GM12875 (cell line): ENCODE measurements at regions not wholly inside any gene's neighbourhood (a gene's known extent, or its start where the extent isn't known, plus 50 kb on each side); places are given as distances from the start of the nearest gene placed in this dataset.

Source experiments
- H3K4me3 ChIP-seq: one replicate; pipeline ENCODE4 v1.5.1; 2011; ENCODE audit warnings: low read depth, low read length, control low read depth
- TF ChIP-seq, protein P1 (sequence below): IDR thresholded peaks from 2 replicates; pipeline ENCODE4 v1.5.1; 2011; ENCODE audit warnings: low read depth, mild to moderate bottlenecking, control low read depth, inconsistent platforms, low read length, moderate library complexity, borderline replicate concordance; ENCODE audit not compliant: insufficient read depth

DNA sequence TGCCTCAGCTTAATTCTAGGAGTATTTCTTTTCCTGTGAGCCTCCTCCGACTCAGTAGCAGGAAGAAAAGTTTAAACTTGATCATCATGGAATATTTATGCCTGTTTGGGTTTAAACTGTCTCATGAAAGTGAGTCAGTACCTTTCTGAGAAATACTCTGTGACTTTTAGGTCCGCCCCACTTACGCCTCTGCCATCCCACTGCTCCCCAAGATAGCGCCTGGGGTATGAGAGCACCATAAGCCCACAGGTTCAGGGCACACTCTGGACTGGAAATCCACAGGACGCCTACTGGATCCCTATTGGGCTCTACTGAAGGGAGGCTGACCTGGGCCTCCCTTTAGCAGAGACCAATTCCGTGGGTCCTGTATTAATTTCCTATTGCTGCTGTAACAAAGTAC is 175.8 kb upstream of the CDH20 start:
- H3K4me3 ChIP-seq: no peak overlapping the region
- TF ChIP-seq, protein P1, sequence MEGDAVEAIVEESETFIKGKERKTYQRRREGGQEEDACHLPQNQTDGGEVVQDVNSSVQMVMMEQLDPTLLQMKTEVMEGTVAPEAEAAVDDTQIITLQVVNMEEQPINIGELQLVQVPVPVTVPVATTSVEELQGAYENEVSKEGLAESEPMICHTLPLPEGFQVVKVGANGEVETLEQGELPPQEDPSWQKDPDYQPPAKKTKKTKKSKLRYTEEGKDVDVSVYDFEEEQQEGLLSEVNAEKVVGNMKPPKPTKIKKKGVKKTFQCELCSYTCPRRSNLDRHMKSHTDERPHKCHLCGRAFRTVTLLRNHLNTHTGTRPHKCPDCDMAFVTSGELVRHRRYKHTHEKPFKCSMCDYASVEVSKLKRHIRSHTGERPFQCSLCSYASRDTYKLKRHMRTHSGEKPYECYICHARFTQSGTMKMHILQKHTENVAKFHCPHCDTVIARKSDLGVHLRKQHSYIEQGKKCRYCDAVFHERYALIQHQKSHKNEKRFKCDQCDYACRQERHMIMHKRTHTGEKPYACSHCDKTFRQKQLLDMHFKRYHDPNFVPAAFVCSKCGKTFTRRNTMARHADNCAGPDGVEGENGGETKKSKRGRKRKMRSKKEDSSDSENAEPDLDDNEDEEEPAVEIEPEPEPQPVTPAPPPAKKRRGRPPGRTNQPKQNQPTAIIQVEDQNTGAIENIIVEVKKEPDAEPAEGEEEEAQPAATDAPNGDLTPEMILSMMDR: no peak

DNA sequence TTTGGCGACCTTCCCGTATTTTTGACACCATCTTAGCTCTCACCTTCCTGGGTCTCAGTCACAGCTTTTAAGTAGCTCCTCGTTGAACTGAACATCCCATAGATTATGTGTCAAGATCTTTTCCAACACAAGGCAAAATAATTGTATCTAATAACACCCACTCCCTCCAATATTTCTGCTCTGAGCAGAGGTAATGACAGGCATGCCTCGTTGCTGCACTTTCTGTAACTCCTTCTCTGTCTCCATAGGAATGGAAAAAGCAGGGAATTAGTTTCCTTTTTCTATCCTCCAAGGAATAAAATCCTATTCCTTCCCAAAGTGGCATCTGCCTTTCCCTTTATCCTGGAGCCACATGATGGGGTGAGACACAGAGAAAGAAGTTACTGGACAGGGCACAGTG is 174.0 kb upstream of the CDH20 start:
- TF ChIP-seq, protein P1: no peak
- no peak overlapping the region for H3K4me3 ChIP-seq

DNA sequence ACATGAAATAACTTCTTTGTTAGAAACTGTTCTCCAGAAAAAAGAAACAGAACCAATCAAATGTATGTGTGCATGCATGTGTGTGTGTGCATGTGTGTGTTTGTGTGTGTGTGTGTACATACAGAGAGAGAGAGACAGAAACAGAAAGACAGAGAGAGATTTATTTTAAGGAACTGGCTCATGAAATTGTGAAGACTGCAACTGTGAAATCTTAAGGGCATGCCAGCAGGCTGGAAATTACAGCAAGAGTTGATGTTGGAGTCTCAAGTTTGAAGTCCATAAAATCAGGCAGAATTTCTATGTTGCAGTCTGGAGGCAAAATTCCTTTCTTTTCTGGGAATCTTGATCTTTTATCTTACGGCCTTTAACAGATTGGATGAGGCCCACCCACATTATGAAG is 168.9 kb upstream of the CDH20 start:
- TF ChIP-seq, protein P1: no peak
- no peak overlapping the region for H3K4me3 ChIP-seq

GRCh38 chr18:61167902-61168301 is 165.3 kb upstream of the CDH20 start:
- H3K4me3 ChIP-seq: no peak overlapping the region
- TF ChIP-seq, protein P1: no peak

DNA sequence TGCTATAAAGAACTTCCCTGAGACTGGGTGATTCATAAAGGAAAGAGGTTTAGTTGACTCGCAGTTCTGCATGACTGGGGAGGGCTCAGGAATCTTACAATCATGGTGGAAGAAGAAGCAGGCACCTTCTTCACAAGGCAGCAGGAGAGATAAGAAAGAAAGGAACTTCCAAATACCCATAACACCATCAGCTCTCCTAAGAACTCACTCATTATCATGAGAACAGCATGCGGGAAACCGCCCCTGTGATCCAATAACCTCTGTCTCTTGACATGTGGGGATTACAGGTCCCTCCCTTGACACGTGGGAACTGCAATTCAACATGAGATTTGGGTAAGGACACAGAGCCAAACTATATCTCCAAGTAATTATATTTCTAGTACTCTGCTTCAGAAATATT is 163.8 kb upstream of the CDH20 start:
- TF ChIP-seq, protein P1: no peak
- no peak overlapping the region for H3K4me3 ChIP-seq

DNA sequence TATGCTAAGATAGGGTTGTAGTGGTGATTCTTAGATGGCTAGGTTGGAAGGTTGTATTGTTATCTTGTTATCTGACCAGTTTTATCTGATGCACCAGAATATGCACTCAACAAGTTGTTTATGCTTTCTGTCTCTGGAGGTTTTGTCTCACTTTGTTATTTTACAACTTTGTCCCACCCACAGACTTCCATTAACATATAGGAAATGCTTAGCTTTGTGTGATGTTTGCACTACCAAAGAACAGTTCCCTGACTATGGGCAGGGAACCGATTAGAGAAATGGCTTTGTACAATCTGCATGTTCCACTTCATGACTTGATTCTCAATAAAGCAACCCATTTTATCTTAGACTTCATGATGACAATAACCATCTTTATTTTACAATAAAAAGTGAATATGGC is 160.6 kb upstream of the CDH20 start:
- TF ChIP-seq, protein P1: no peak
- H3K4me3 ChIP-seq: no peak overlapping the region

- TF ChIP-seq, protein P1: no peak
- no peak overlapping the region for H3K4me3 ChIP-seq
These were observed 159.7 kb upstream of the CDH20 start for GRCh38 chr18:61173554-61173953.
